GM12878 (cell line): ENCODE measurements at regions not wholly inside any gene's neighbourhood (a gene's known extent, or its start where the extent isn't known, plus 50 kb on each side); places are given as distances from the start of the nearest gene placed in this dataset.

Experiments used
- ATAC-seq: fragments of 200-7000 bp; cut with Tn5 transposase; 3 replicates; pipeline ENCODE4 v1.9.1; 2020; ENCODE audit warnings: mild to moderate bottlenecking, moderate library complexity
- BruUV-seq: library from RNA; stranded (reverse); fragments of 400-500 nt; replicated peaks from 2 replicates; lab custom pipeline; 2021; lab: Mats Ljungman, UMichigan
- CTCF ChIA-PET: fragments of 300-600 bp; sonication (Branson Sonifier 250); formaldehyde crosslinking; extraction: SDS; loops from one replicate; lab custom pipeline; 2021; ENCODE audit warnings: inconsistent platforms; lab: Yijun Ruan, JAX
- POLR2A ChIA-PET: fragments of 350-600 bp; formaldehyde crosslinking; extraction: SDS; loops from one replicate; lab custom pipeline; 2021; ENCODE audit warnings: inconsistent platforms; lab: Charles Lee
- RAD21 ChIA-PET: fragments of 300-600 bp; sonication (Branson Sonifier 250); formaldehyde crosslinking; loops from one replicate; lab custom pipeline; 2023; ENCODE audit warnings: antibody characterized with exemption; ENCODE audit not compliant: unreplicated experiment; lab: Charles Lee
- SMC1A ChIA-PET: fragments of 300-600 bp; sonication (Branson Sonifier 250); formaldehyde crosslinking; loops from one replicate; lab custom pipeline; 2023; ENCODE audit not compliant: unreplicated experiment, uncharacterized antibody; lab: Charles Lee
- DNase-seq: peaks from one replicate; pipeline ENCODE4 v3.0.0-alpha.2; 2011; ENCODE audit warnings: low read depth, low spot score
- FAIRE-seq: peaks from 3 replicates; lab custom pipeline; 2011; peaks lifted over from hg19 to GRCh38; lab: Jason Lieb, UNC
- H2AFZ ChIP-seq: 2 replicates; pipeline ENCODE4 v1.6.0; 2011; ENCODE audit warnings: low read depth, low read length, control low read depth; ENCODE audit not compliant: control insufficient read depth
- H3K27ac ChIP-seq: 2 replicates; pipeline ENCODE4 v1.5.1; 2011; ENCODE audit warnings: control low read depth; ENCODE audit not compliant: control insufficient read depth, insufficient read depth
- H3K27me3 ChIP-seq, 2 experiments: replicated peaks in 1 of 2; 2 replicates each; pipeline versions ENCODE4 v1.6.0 to v1.6.1; 2011; ENCODE audit warnings: low read length in 1 of 2; ENCODE audit not compliant: control insufficient read depth in 2 of 2, insufficient read depth in 2 of 2
- H3K36me3 ChIP-seq, 2 experiments: 2 replicates each; pipeline ENCODE4 v1.5.1; 2011; ENCODE audit warnings: low read length in 1 of 2; ENCODE audit not compliant: control insufficient read depth in 2 of 2, insufficient read depth in 2 of 2
- H3K4me1 ChIP-seq: 2 replicates; pipeline ENCODE4 v1.6.1; 2011; ENCODE audit warnings: mild to moderate bottlenecking, low read length, moderate library complexity, mixed read lengths; ENCODE audit not compliant: control insufficient read depth, insufficient read depth
- H3K4me2 ChIP-seq: 2 replicates; pipeline ENCODE4 v1.6.0; 2011; ENCODE audit warnings: control low read depth; ENCODE audit not compliant: control insufficient read depth, insufficient read depth
- H3K4me3 ChIP-seq: fragments of 200-600 bp; sonication (generic); 2 replicates; pipeline ENCODE4 v1.5.1; 2016
- H3K79me2 ChIP-seq: 2 replicates; pipeline ENCODE4 v1.6.0; 2011; ENCODE audit warnings: low read length; ENCODE audit not compliant: control insufficient read depth, insufficient read depth
- H3K9ac ChIP-seq: 2 replicates; pipeline ENCODE4 v1.8.0; 2011; ENCODE audit warnings: low read length, control low read depth, mixed read lengths; ENCODE audit not compliant: control insufficient read depth, insufficient read depth
- H3K9me3 ChIP-seq: replicated peaks from 3 replicates; pipeline ENCODE4 v1.5.1; 2011; ENCODE audit warnings: mild to moderate bottlenecking, low read length; ENCODE audit not compliant: control insufficient read depth, insufficient read depth
- H4K20me1 ChIP-seq: 2 replicates; pipeline ENCODE4 v1.6.0; 2011; ENCODE audit not compliant: control insufficient read depth, insufficient read depth
- ATF7 ChIP-seq: fragments of 450-650 bp; IDR thresholded peaks from 2 replicates; pipeline ENCODE4 v1.6.1; 2016; ENCODE audit warnings: low read depth, mild to moderate bottlenecking
- BCL3 ChIP-seq: IDR thresholded peaks from 2 replicates; pipeline ENCODE4 v1.6.1; 2011; ENCODE audit warnings: borderline replicate concordance, low read depth, mild to moderate bottlenecking, moderate library complexity, low read length; ENCODE audit not compliant: insufficient read depth, poor library complexity, severe bottlenecking
- E2F4 ChIP-seq: IDR thresholded peaks from 2 replicates; pipeline ENCODE4 v1.6.1; 2012; ENCODE audit warnings: low read depth, low read length, improper control_type of control experiment
- HDGF ChIP-seq: fragments of 450-650 bp; IDR thresholded peaks from 2 replicates; pipeline ENCODE4 v1.6.1; 2016; ENCODE audit warnings: antibody characterized with exemption
- POLR2A ChIP-seq: IDR thresholded peaks from 2 replicates; pipeline ENCODE4 v1.6.1; 2011; ENCODE audit warnings: low read depth, mild to moderate bottlenecking, low read length
- RELB ChIP-seq: fragments of 450-650 bp; IDR thresholded peaks from 2 replicates; pipeline ENCODE4 v1.6.1; 2017; ENCODE audit warnings: low read depth, mild to moderate bottlenecking, moderate library complexity
- SPI1 ChIP-seq: IDR thresholded peaks from 2 replicates; pipeline ENCODE4 v1.6.1; 2011; ENCODE audit warnings: low read depth, mild to moderate bottlenecking, low read length, moderate library complexity, borderline replicate concordance; ENCODE audit not compliant: insufficient read depth
- TAF1 ChIP-seq: IDR thresholded peaks from 2 replicates; pipeline ENCODE4 v1.6.1; 2011; ENCODE audit warnings: mild to moderate bottlenecking, low read depth, low read length, borderline replicate concordance
- WRNIP1 ChIP-seq: IDR thresholded peaks from 2 replicates; pipeline ENCODE4 v1.6.1; 2011; ENCODE audit warnings: low read depth, low read length, improper control_type of control experiment, borderline replicate concordance
- ZBTB40 ChIP-seq: fragments of 450-650 bp; IDR thresholded peaks from 2 replicates; pipeline ENCODE4 v1.6.1; 2016; ENCODE audit warnings: mild to moderate bottlenecking, moderate library complexity, borderline replicate concordance
- ZNF217 ChIP-seq: fragments of 450-650 bp; IDR thresholded peaks from 2 replicates; pipeline ENCODE4 v1.6.1; 2017; ENCODE audit warnings: antibody characterized with exemption, mild to moderate bottlenecking
- WGBS: methylation state at CpG from one replicate; pipeline ENCODE4 v1.1.6; 2016; ENCODE audit warnings: low lambda C conversion rate; ENCODE audit not compliant: insufficient replicate concordance, insufficient coverage; ENCODE audit errors: missing lambda C conversion rate; 5-methylcytosine and 5-hydroxymethylcytosine counted together
- in situ Hi-C: fragments of 300-500 bp; cut with MboI; formaldehyde crosslinking; loops from 9 replicates; pipeline ENCODE4 v1.14.3; 2018; ENCODE audit warnings: mixed read lengths
- intact Hi-C: fragments of 100-400 bp; cut with micrococcal nuclease; formaldehyde crosslinking; loops from one replicate; pipeline ENCODE4 v1.14.2; 2022; ENCODE audit not compliant: unreplicated experiment

- TF ChIP-seq E2F4 (no peak), ZBTB40 (no peak), SPI1 (no peak), HDGF (no peak), WRNIP1 (no peak)
- TF ChIP-seq, all 136 proteins: peak for 0
Measured at GRCh38 chr2:153105829-153106578, 372.6 kb downstream of the RPRM start (continued).

GRCh38 chr2:153101187-153101586 is 377.4 kb downstream of the RPRM start:
- BruUV-seq: no TSS peak
- H3K4me1 ChIP-seq: no peaks in the 10 kb centered on the region
- no peak for TF ChIP-seq RELB
- no peak for TF ChIP-seq ZNF217
- TF ChIP-seq TAF1: no peak
- no peak for TF ChIP-seq POLR2A
- no peak for TF ChIP-seq BCL3
- TF ChIP-seq ATF7: no peak
- TF ChIP-seq, all 136 proteins: peak for 0
- RAD21 ChIA-PET: no interaction called here
- SMC1A ChIA-PET: no interaction called here
- Histone ChIP-seq H3K27me3 (no peaks in the 10 kb centered on the region), H3K36me3 (no peaks in the 10 kb centered on the region), H3K79me2 (no peaks in the 10 kb centered on the region), H3K27ac (no peak overlapping the region), H3K4me3 (no peak overlapping the region), H2AFZ (no peak overlapping the region), H4K20me1 (no peaks in the 10 kb centered on the region), H3K9ac (no peak overlapping the region), H3K4me2 (no peak overlapping the region), H3K9me3 (no peaks in the 10 kb centered on the region)
- ATAC-seq: no peak
- CTCF ChIA-PET: interaction anchor here (0.7 kb wide), 1 partner anchor 137 kb away, joined by 3 read pairs; no protein-coding TSS in a partner anchor
- whole genome bisulfite sequencing: 19% methylated on average over 2 of the region's 2 CpGs
- no peak for DNase-seq
- in situ Hi-C loops (no loop called here), intact Hi-C loops (no loop called here)
- no peak for FAIRE-seq
- POLR2A ChIA-PET: no interaction called here
